ENCODE measurements at regions not wholly inside any gene's neighbourhood (a gene's known extent, or its start where the extent isn't known, plus 50 kb on each side); places are given as distances from the start of the nearest gene placed in this dataset.
"Not testable (repeated sequence)": the region's sequence is repeated elsewhere in the genome, so short reads cannot be mapped to it uniquely, and the experiment has no call there.

- no peak for TF ChIP-seq EZH2phosphoT487 (conservative IDR thresholded peaks at IDR 0.05; ENCODE audit: low read length)
- no peak for TF ChIP-seq CTCF (IDR thresholded peaks at IDR 0.05; ENCODE audit: insufficient read depth, low read length, poor library complexity, severe bottlenecking)
- no peak overlapping the region for H2AFZ ChIP-seq (ENCODE audit: low read depth, low read length, severe bottlenecking)
- H3K79me2 ChIP-seq (ENCODE audit: insufficient read depth, low read length), result no peaks in the 10 kb centered on the region
- H3K27me3 ChIP-seq (ENCODE audit: low read length), result no peaks in the 10 kb centered on the region
- H3K9me2 ChIP-seq (replicated peaks; ENCODE audit: insufficient read depth, low read length), result no peaks in the 10 kb centered on the region
- no peak overlapping the region for H3K9ac ChIP-seq (ENCODE audit: low read length)
- H3K4me2 ChIP-seq (ENCODE audit: low read depth, low read length, poor library complexity, severe bottlenecking), result no peak overlapping the region
- no peak overlapping the region for H3K27ac ChIP-seq (ENCODE audit: low read depth, low read length)
- H3F3A ChIP-seq (ENCODE audit: insufficient read depth), result no peaks in the 10 kb centered on the region
- H3K4me3 ChIP-seq (ENCODE audit: insufficient read depth, low read length, poor library complexity, severe bottlenecking), result no peak overlapping the region
- H4K20me1 ChIP-seq (ENCODE audit: low read depth, low read length), result no peaks in the 10 kb centered on the region
- no peaks in the 10 kb centered on the region for H3K36me3 ChIP-seq (ENCODE audit: low read length)
- H3K9me3 ChIP-seq (ENCODE audit: insufficient read depth, low read length), result no peaks in the 10 kb centered on the region
Measured at GRCh38 chr9:79089054-79089560, 482.7 kb upstream of the TLE4 start.

GRCh38 chr9:79089851-79090250 is 481.9 kb upstream of the TLE4 start:
- not testable (repeated sequence) for H3K9me2 ChIP-seq (replicated peaks; ENCODE audit: insufficient read depth, low read length); H4K20me1 ChIP-seq (ENCODE audit: low read depth, low read length); H3K27me3 ChIP-seq (ENCODE audit: low read length); H3K9ac ChIP-seq (ENCODE audit: low read length); H3K4me2 ChIP-seq (ENCODE audit: low read depth, low read length, poor library complexity, severe bottlenecking); H3F3A ChIP-seq (ENCODE audit: insufficient read depth); H3K79me2 ChIP-seq (ENCODE audit: insufficient read depth, low read length); H3K4me3 ChIP-seq (ENCODE audit: insufficient read depth, low read length, poor library complexity, severe bottlenecking); H3K27ac ChIP-seq (ENCODE audit: low read depth, low read length); H3K36me3 ChIP-seq (ENCODE audit: low read length); H3K9me3 ChIP-seq (ENCODE audit: insufficient read depth, low read length); H2AFZ ChIP-seq (ENCODE audit: low read depth, low read length, severe bottlenecking)

GRCh38 chr9:79103257-79103656 is 468.5 kb upstream of the TLE4 start:
- not testable (repeated sequence) for H3K36me3 ChIP-seq (ENCODE audit: low read length); H2AFZ ChIP-seq (ENCODE audit: low read depth, low read length, severe bottlenecking); H3K4me2 ChIP-seq (ENCODE audit: low read depth, low read length, poor library complexity, severe bottlenecking); H3K27ac ChIP-seq (ENCODE audit: low read depth, low read length); H3F3A ChIP-seq (ENCODE audit: insufficient read depth); H3K27me3 ChIP-seq (ENCODE audit: low read length); H3K4me3 ChIP-seq (ENCODE audit: insufficient read depth, low read length, poor library complexity, severe bottlenecking); H3K79me2 ChIP-seq (ENCODE audit: insufficient read depth, low read length); H4K20me1 ChIP-seq (ENCODE audit: low read depth, low read length); H3K9me2 ChIP-seq (replicated peaks; ENCODE audit: insufficient read depth, low read length); H3K9ac ChIP-seq (ENCODE audit: low read length); H3K9me3 ChIP-seq (ENCODE audit: insufficient read depth, low read length)

GRCh38 chr9:79104216-79104615 is 467.5 kb upstream of the TLE4 start:
- Histone ChIP-seq H2AFZ (ENCODE audit: low read depth, low read length, severe bottlenecking) (no peak overlapping the region), H3K9me2 (replicated peaks; ENCODE audit: insufficient read depth, low read length) (no peaks in the 10 kb centered on the region; the same call in 1 of the 2 replicates), H3K4me2 (ENCODE audit: low read depth, low read length, poor library complexity, severe bottlenecking) (no peak overlapping the region), H3K9ac (ENCODE audit: low read length) (no peak overlapping the region), H3K36me3 (ENCODE audit: low read length) (no peaks in the 10 kb centered on the region), H3K27ac (ENCODE audit: low read depth, low read length) (no peak overlapping the region), H3F3A (ENCODE audit: insufficient read depth) (no peaks in the 10 kb centered on the region), H3K9me3 (ENCODE audit: insufficient read depth, low read length) (no peaks in the 10 kb centered on the region), H3K27me3 (ENCODE audit: low read length) (no peaks in the 10 kb centered on the region), H3K79me2 (ENCODE audit: insufficient read depth, low read length) (no peaks in the 10 kb centered on the region), H4K20me1 (ENCODE audit: low read depth, low read length) (no peaks in the 10 kb centered on the region), H3K4me3 (ENCODE audit: insufficient read depth, low read length, poor library complexity, severe bottlenecking) (no peak overlapping the region)
- TF ChIP-seq CTCF (IDR thresholded peaks at IDR 0.05; ENCODE audit: insufficient read depth, low read length, poor library complexity, severe bottlenecking) (no peak), EZH2phosphoT487 (conservative IDR thresholded peaks at IDR 0.05; ENCODE audit: low read length) (no peak)
